Astrocyte (in vitro differentiated cells and primary cell): ENCODE measurements at regions not wholly inside any gene's neighbourhood (a gene's known extent, or its start where the extent isn't known, plus 50 kb on each side); places are given as distances from the start of the nearest gene placed in this dataset.

Experiments used
- DNase-seq: peaks from one replicate; pipeline ENCODE4 v3.0.0-alpha.2; 2010; ENCODE audit warnings: low read depth
- FAIRE-seq: peaks from 2 replicates; lab custom pipeline; 2011; peaks lifted over from hg19 to GRCh38; lab: Jason Lieb, UNC
- H2AFZ ChIP-seq: 2 replicates; pipeline ENCODE4 v1.6.0; 2012; ENCODE audit warnings: low read depth, low read length, inconsistent platforms
- H3K27ac ChIP-seq: 2 replicates; pipeline ENCODE4 v1.5.1; 2011; ENCODE audit warnings: low read depth, low read length, inconsistent platforms
- H3K27me3 ChIP-seq: 2 replicates; pipeline ENCODE4 v1.6.0; 2011; ENCODE audit warnings: low read length, inconsistent platforms; ENCODE audit not compliant: insufficient read depth
- H3K36me3 ChIP-seq: 2 replicates; pipeline ENCODE4 v1.5.1; 2011; ENCODE audit warnings: low read length, inconsistent platforms; ENCODE audit not compliant: insufficient read depth
- H3K4me1 ChIP-seq: 2 replicates; pipeline ENCODE4 v1.5.1; 2011; ENCODE audit warnings: low read length, inconsistent platforms; ENCODE audit not compliant: insufficient read depth
- H3K4me2 ChIP-seq: 2 replicates; pipeline ENCODE4 v1.6.0; 2012; ENCODE audit warnings: low read length, inconsistent platforms
- H3K4me3 ChIP-seq: 2 replicates; pipeline ENCODE4 v1.5.1; 2011; ENCODE audit warnings: low read depth, mild to moderate bottlenecking, low read length, inconsistent platforms; ENCODE audit not compliant: insufficient read depth
- H3K79me2 ChIP-seq: 2 replicates; pipeline ENCODE4 v1.6.0; 2012; ENCODE audit warnings: mild to moderate bottlenecking, low read length, inconsistent platforms; ENCODE audit not compliant: insufficient read depth
- H3K9ac ChIP-seq: 2 replicates; pipeline ENCODE4 v1.6.0; 2012; ENCODE audit warnings: mild to moderate bottlenecking, low read length, inconsistent platforms
- H3K9me3 ChIP-seq: 2 replicates; pipeline ENCODE4 v1.5.1; 2012; ENCODE audit warnings: low read depth, mild to moderate bottlenecking, low read length, inconsistent platforms; ENCODE audit not compliant: insufficient read depth
- H4K20me1 ChIP-seq: 2 replicates; pipeline ENCODE4 v1.6.0; 2012; ENCODE audit warnings: low read length, inconsistent platforms; ENCODE audit not compliant: insufficient read depth
- H3K27ac Mint-ChIP-seq: one replicate; pipeline ENCODE4 v1.8.0; 2021; ENCODE audit warnings: mild to moderate bottlenecking, mixed read lengths; ENCODE audit not compliant: unreplicated experiment
- H3K27me3 Mint-ChIP-seq: one replicate; pipeline ENCODE4 v1.8.0; 2021; ENCODE audit warnings: low read depth, mixed read lengths; ENCODE audit not compliant: unreplicated experiment
- H3K36me3 Mint-ChIP-seq: one replicate; pipeline ENCODE4 v1.8.0; 2021; ENCODE audit warnings: low read depth, mixed read lengths; ENCODE audit not compliant: unreplicated experiment
- H3K4me1 Mint-ChIP-seq: one replicate; pipeline ENCODE4 v1.8.0; 2021; ENCODE audit warnings: low read depth, mixed read lengths; ENCODE audit not compliant: unreplicated experiment
- H3K4me3 Mint-ChIP-seq: one replicate; pipeline ENCODE4 v1.8.0; 2021; ENCODE audit warnings: mild to moderate bottlenecking, moderate library complexity, mixed read lengths; ENCODE audit not compliant: unreplicated experiment
- H3K9me3 Mint-ChIP-seq: one replicate; pipeline ENCODE4 v1.8.0; 2021; ENCODE audit warnings: mild to moderate bottlenecking, mixed read lengths; ENCODE audit not compliant: unreplicated experiment
- CTCF ChIP-seq: IDR thresholded peaks from 2 replicates; pipeline ENCODE4 v1.5.1; 2011; ENCODE audit warnings: low read depth, mild to moderate bottlenecking, inconsistent platforms, low read length, moderate library complexity; ENCODE audit not compliant: insufficient read depth
- EZH2 ChIP-seq: IDR thresholded peaks from 2 replicates; pipeline ENCODE4 v1.6.1; 2012; ENCODE audit warnings: mild to moderate bottlenecking, low read length, inconsistent platforms; ENCODE audit not compliant: insufficient read depth

GRCh38 chr13:100941377-100942368 is 267.1 kb upstream of the TMTC4 start:
- Histone ChIP-seq H3K9ac (no peak overlapping the region), H3K27me3 (no peaks in the 10 kb centered on the region), H3K4me1 (no peaks in the 10 kb centered on the region), H3K36me3 (no peaks in the 10 kb centered on the region), H3K4me3 (no peak overlapping the region), H2AFZ (no peak overlapping the region), H3K4me2 (no peak overlapping the region), H3K9me3 (no peaks in the 10 kb centered on the region), H3K79me2 (no peaks in the 10 kb centered on the region), H3K27ac (no peak overlapping the region), H4K20me1 (no peaks in the 10 kb centered on the region)
- H3K4me3 Mint-ChIP-seq, result no peak overlapping the region
- peaks cover 14% of the 10 kb centered on the region for H3K4me1 Mint-ChIP-seq
- TF ChIP-seq EZH2 (no peak), CTCF (no peak)
- no peak overlapping the region for H3K27ac Mint-ChIP-seq
- DNase-seq (peak; percentile 15), FAIRE-seq (no peak)
- H3K9me3 Mint-ChIP-seq, result peaks cover 5% of the 10 kb centered on the region
- no peaks in the 10 kb centered on the region for H3K36me3 Mint-ChIP-seq
- H3K27me3 Mint-ChIP-seq, result peaks cover 3% of the 10 kb centered on the region

GRCh38 chr13:100940658-100941057 is 266.1 kb upstream of the TMTC4 start:
- Mint-ChIP-seq H3K9me3 (peaks cover 2% of the 10 kb centered on the region), H3K36me3 (no peaks in the 10 kb centered on the region), H3K27me3 (peaks cover 3% of the 10 kb centered on the region), H3K27ac (no peak overlapping the region), H3K4me1 (peaks cover 14% of the 10 kb centered on the region), H3K4me3 (no peak overlapping the region)
- H4K20me1 ChIP-seq, result no peaks in the 10 kb centered on the region
- no peak for DNase-seq
- TF ChIP-seq EZH2, result no peak
- TF ChIP-seq CTCF, result no peak
- FAIRE-seq, result no peak
- no peaks in the 10 kb centered on the region for H3K79me2 ChIP-seq
- H2AFZ ChIP-seq, result no peak overlapping the region
- no peak overlapping the region for H3K4me2 ChIP-seq
- H3K4me3 ChIP-seq, result no peak overlapping the region
- H3K36me3 ChIP-seq, result no peaks in the 10 kb centered on the region
- H3K4me1 ChIP-seq, result no peaks in the 10 kb centered on the region
- H3K27me3 ChIP-seq, result no peaks in the 10 kb centered on the region
- H3K9me3 ChIP-seq, result no peaks in the 10 kb centered on the region
- no peak overlapping the region for H3K27ac ChIP-seq
- H3K9ac ChIP-seq, result no peak overlapping the region

GRCh38 chr13:100933841-100934240 is 259.2 kb upstream of the TMTC4 start:
- no peak overlapping the region for H2AFZ ChIP-seq
- FAIRE-seq, result no peak
- H3K9me3 Mint-ChIP-seq, result no peaks in the 10 kb centered on the region
- no peaks in the 10 kb centered on the region for H3K79me2 ChIP-seq
- H3K36me3 ChIP-seq, result no peaks in the 10 kb centered on the region
- no peak overlapping the region for H3K9ac ChIP-seq
- H3K36me3 Mint-ChIP-seq, result no peaks in the 10 kb centered on the region
- no peaks in the 10 kb centered on the region for H3K27me3 ChIP-seq
- no peak overlapping the region for H3K27ac ChIP-seq
- no peaks in the 10 kb centered on the region for H4K20me1 ChIP-seq
- H3K9me3 ChIP-seq, result no peaks in the 10 kb centered on the region
- H3K4me1 ChIP-seq, result no peaks in the 10 kb centered on the region
- H3K27me3 Mint-ChIP-seq, result peaks cover 2% of the 10 kb centered on the region
- no peak overlapping the region for H3K27ac Mint-ChIP-seq
- H3K4me2 ChIP-seq, result no peak overlapping the region
- no peak overlapping the region for H3K4me3 ChIP-seq
- no peak overlapping the region for H3K4me3 Mint-ChIP-seq
- no peaks in the 10 kb centered on the region for H3K4me1 Mint-ChIP-seq
- DNase-seq, result no peak
- TF ChIP-seq EZH2, result no peak
- TF ChIP-seq CTCF, result no peak
